OCI-LY3 (cell line): ENCODE measurements at regions not wholly inside any gene's neighbourhood (a gene's known extent, or its start where the extent isn't known, plus 50 kb on each side); places are given as distances from the start of the nearest gene placed in this dataset.
"Not testable (repeated sequence)": the region's sequence is repeated elsewhere in the genome, so short reads cannot be mapped to it uniquely, and the experiment has no call there.

Experiments used
- EZH2phosphoT487 ChIP-seq: fragments of 200-600 bp; shearing (Covaris generic); IDR thresholded peaks from 2 replicates; pipeline ENCODE4 v1.6.1; 2018; ENCODE audit warnings: antibody characterized with exemption, mixed run types, low read depth
- TF ChIP-seq, protein P1 (sequence below): fragments of 200-600, 300-600 bp; sonication (generic); IDR thresholded peaks from 2 replicates; pipeline ENCODE4 v1.5.1; 2014; ENCODE audit warnings: antibody characterized with exemption, low read length, low read depth

DNA sequence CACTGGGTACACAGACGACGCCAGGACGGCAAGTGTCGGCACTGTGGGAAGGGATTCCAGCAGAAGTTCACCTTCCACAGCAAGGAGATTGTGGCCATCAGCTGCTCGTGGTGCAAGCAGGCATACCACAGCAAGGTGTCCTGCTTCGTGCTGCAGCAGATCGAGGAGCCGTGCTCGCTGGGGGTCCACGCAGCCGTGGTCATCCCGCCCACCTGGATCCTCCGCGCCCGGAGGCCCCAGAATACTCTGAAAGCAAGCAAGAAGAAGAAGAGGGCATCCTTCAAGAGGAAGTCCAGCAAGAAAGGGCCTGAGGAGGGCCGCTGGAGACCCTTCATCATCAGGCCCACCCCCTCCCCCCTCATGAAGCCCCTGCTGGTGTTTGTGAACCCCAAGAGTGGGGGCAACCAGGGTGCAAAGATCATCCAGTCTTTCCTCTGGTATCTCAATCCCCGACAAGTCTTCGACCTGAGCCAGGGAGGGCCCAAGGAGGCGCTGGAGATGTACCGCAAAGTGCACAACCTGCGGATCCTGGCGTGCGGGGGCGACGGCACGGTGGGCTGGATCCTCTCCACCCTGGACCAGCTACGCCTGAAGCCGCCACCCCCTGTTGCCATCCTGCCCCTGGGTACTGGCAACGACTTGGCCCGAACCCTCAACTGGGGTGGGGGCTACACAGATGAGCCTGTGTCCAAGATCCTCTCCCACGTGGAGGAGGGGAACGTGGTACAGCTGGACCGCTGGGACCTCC lies 89.4 kb downstream of the LACC1 start:
- TF ChIP-seq, protein P1, sequence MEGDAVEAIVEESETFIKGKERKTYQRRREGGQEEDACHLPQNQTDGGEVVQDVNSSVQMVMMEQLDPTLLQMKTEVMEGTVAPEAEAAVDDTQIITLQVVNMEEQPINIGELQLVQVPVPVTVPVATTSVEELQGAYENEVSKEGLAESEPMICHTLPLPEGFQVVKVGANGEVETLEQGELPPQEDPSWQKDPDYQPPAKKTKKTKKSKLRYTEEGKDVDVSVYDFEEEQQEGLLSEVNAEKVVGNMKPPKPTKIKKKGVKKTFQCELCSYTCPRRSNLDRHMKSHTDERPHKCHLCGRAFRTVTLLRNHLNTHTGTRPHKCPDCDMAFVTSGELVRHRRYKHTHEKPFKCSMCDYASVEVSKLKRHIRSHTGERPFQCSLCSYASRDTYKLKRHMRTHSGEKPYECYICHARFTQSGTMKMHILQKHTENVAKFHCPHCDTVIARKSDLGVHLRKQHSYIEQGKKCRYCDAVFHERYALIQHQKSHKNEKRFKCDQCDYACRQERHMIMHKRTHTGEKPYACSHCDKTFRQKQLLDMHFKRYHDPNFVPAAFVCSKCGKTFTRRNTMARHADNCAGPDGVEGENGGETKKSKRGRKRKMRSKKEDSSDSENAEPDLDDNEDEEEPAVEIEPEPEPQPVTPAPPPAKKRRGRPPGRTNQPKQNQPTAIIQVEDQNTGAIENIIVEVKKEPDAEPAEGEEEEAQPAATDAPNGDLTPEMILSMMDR = not testable (repeated sequence)
- not testable (repeated sequence) for TF ChIP-seq EZH2phosphoT487
